Choroid plexus epithelial cell (primary cell): ENCODE measurements at regions not wholly inside any gene's neighbourhood (a gene's known extent, or its start where the extent isn't known, plus 50 kb on each side); places are given as distances from the start of the nearest gene placed in this dataset.

ENCODE experiments used
- DNase-seq: peaks from one replicate; pipeline ENCODE4 v3.0.0-alpha.2; 2010; ENCODE audit warnings: low read depth
- H3K4me3 ChIP-seq: 2 replicates; pipeline ENCODE4 v1.5.1; 2011; ENCODE audit warnings: low read depth, mild to moderate bottlenecking, control low read depth, low read length, moderate library complexity
- CTCF ChIP-seq: conservative IDR thresholded peaks from 2 replicates; pipeline ENCODE4 v1.5.1; 2011; ENCODE audit warnings: low read depth, mild to moderate bottlenecking, control low read depth, inconsistent platforms, low read length, moderate library complexity

GRCh38 chr9:16348531-16348930, 521.9 kb downstream of the BNC2 start:
- DNase-seq: peak; percentile 84
- H3K4me3 ChIP-seq: no peak overlapping the region
- TF ChIP-seq CTCF: no peak

GRCh38 chr9:16352251-16352650, 518.2 kb downstream of the BNC2 start:
- peak; percentile 32 for DNase-seq
- TF ChIP-seq CTCF: no peak
- no peak overlapping the region for H3K4me3 ChIP-seq

GRCh38 chr9:16352791-16353401, 517.6 kb downstream of the BNC2 start:
- no peak overlapping the region for H3K4me3 ChIP-seq
- TF ChIP-seq CTCF: no peak
- DNase-seq: peak; percentile 76

GRCh38 chr9:16356196-16356765, 514.2 kb downstream of the BNC2 start:
- no peak overlapping the region for H3K4me3 ChIP-seq
- TF ChIP-seq CTCF: no peak
- DNase-seq: no peak

- H3K4me3 ChIP-seq: no peak overlapping the region
- no peak for TF ChIP-seq CTCF
- no peak for DNase-seq
These were observed 512.6 kb downstream of the BNC2 start for GRCh38 chr9:16357828-16358227.

- TF ChIP-seq CTCF: no peak
- DNase-seq: no peak
These were observed 511.7 kb downstream of the BNC2 start for GRCh38 chr9:16358751-16359150.

More at GRCh38 chr9:16358751-16359150, 511.7 kb downstream of the BNC2 start:
- no peak overlapping the region for H3K4me3 ChIP-seq
